Right lobe of liver (tissue), 6 donors: ENCODE measurements at regions not wholly inside any gene's neighbourhood (a gene's known extent, or its start where the extent isn't known, plus 50 kb on each side); places are given as distances from the start of the nearest gene placed in this dataset.
A peak's percentile ranks its signal among the peaks of the same experiment; 100 is the strongest.
"Not testable (repeated sequence)": the region's sequence is repeated elsewhere in the genome, so short reads cannot be mapped to it uniquely, and the experiment has no call there.

Experiments used
- ATAC-seq, 4 donors: fragments of 200-7000 bp; cut with Tn5 transposase; one replicate each; pipeline ENCODE4 v1.9.1; 2020; ENCODE audit warnings: mild to moderate bottlenecking in 4 of 4, moderate library complexity in 4 of 4
- DNase-seq, 3 donors: peaks; one replicate each; pipeline ENCODE4 v3.0.0-alpha.2; 2020
- H3K27ac ChIP-seq, 3 donors: fragments of 200-600 bp; one replicate each; pipeline ENCODE4 v1.8.0; 2022
- H3K27me3 ChIP-seq, 2 donors: fragments of 200-600 bp; one replicate each; pipeline ENCODE4 v1.8.0; 2022
- H3K36me3 ChIP-seq, 4 donors: fragments of 200-600 bp; sonication (generic) in 1 of 4; one replicate each; pipeline versions ENCODE4 v1.5.1 to v1.8.0; 2017 to 2022; ENCODE audit warnings: control low read depth in 1 of 4
- H3K4me1 ChIP-seq, 4 donors: fragments of 200-600 bp; sonication (generic) in 1 of 4; one replicate each; pipeline versions ENCODE4 v1.5.1 to v1.8.0; 2017 to 2022; ENCODE audit warnings: control low read depth in 1 of 4
- H3K4me3 ChIP-seq, 3 donors: fragments of 200-600 bp; one replicate each; pipeline ENCODE4 v1.8.0; 2022
- H3K9me3 ChIP-seq, 4 donors: fragments of 200-600 bp; sonication (generic) in 1 of 4; one replicate each; pipeline versions ENCODE4 v1.5.1 to v1.8.0; 2017 to 2022; ENCODE audit warnings: control low read depth in 1 of 4
- WGBS: methylation state at CpG from one replicate; pipeline ENCODE4 v1.1.6; 2018; ENCODE audit warnings: low coverage, low lambda C conversion rate; ENCODE audit not compliant: insufficient coverage; ENCODE audit errors: missing lambda C conversion rate; 5-methylcytosine and 5-hydroxymethylcytosine counted together
- intact Hi-C, 2 donors: fragments of 100-400 bp; cut with DNase I; formaldehyde crosslinking; loops; one replicate each; pipeline versions ENCODE4 v1.11.2 to v1.14.1; 2022
- donor health status: DM: no; HTN: yes; CAD: no.
- donor health status: DM: no; HTN: no; CAD: no.
- donor health status: DM: no; HTN: no; CAD: no.
- donor health status: DM: no; HTN: yes; CAD: no.
- donor health status: DM: no; HTN: yes; CAD: no.

DNA sequence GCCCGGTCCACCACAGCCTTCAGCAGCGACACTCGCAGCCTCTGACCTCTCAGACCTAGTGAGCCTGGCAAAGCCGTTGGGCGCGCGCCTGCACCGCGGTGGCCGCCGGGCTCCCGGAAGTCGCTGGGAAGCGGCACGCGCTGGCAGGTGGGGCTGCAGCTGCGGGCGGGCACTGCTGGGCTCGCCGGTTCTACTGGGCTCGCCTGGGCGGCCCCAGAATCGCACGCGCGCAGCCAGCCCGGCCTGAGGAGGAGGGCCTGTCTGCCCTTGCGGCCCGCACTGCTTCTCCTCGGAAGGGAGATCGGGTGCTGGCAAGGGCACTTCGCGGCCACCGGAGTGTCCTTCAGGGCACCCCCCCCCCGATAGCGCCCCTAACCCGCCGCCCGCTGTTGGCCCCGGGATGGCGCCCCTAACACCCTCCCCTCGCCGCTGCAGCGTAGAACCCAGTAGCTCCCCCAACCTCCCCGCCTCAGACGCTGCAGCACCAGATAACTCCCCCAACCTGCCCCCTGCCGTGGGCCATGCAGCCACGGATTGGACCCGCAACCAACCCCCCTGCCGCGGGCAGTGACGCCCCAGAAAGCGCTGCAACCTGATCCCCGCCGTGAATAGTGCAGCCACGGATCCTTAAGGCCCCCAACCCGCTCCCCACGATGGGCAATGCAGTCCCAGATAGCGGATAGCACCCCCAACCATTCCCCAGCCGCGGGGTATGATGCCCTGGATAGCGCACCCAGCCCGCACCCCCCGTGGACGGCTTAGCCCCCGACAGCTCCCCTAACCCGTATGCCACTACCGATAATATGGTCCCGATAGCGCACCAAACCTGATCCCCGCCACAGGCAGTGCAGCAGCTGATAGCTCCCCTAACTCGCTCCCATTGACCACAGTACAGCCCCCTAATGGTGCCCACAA is 306.5 kb downstream of the TUBA3C start:
- WGBS: 72% methylated on average over 3 of the region's 72 CpGs
- peak in 1 of 3 donors; percentile 46 for DNase-seq
- ATAC-seq: peak in 2 of 4 donors; percentile 62 to 73

DNA sequence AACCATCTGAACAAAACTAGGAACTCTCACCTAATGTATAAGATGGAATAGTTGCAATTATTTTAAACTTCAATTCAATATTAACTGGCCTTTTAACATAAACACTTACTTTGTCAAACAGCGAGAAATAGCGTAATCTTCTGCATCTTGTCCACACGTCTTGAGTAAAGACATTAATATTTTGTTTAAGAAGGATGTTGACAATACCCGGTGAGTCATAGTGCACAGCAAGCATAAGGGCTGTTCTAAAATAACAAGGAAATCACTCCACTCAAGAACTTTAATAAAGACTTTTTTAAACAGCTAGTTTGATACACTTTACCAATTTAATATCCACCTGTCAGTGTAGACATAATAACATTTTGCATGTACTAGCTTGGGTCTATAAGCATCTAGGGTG is 311.1 kb downstream of the TUBA3C start:
- 49% methylated on average over 4 of the region's 4 CpGs for WGBS
- H3K9me3 ChIP-seq, ATAC-seq, H3K27ac ChIP-seq, H3K27me3 ChIP-seq, DNase-seq, intact Hi-C loops, H3K4me3 ChIP-seq, H3K4me1 ChIP-seq, H3K36me3 ChIP-seq: not testable (repeated sequence)

More for the DNA sequence above, 306.5 kb downstream of the TUBA3C start:
- H3K9me3 ChIP-seq, H3K4me3 ChIP-seq, H3K36me3 ChIP-seq, H3K27me3 ChIP-seq, intact Hi-C loops, H3K4me1 ChIP-seq, H3K27ac ChIP-seq: not testable (repeated sequence)

DNA sequence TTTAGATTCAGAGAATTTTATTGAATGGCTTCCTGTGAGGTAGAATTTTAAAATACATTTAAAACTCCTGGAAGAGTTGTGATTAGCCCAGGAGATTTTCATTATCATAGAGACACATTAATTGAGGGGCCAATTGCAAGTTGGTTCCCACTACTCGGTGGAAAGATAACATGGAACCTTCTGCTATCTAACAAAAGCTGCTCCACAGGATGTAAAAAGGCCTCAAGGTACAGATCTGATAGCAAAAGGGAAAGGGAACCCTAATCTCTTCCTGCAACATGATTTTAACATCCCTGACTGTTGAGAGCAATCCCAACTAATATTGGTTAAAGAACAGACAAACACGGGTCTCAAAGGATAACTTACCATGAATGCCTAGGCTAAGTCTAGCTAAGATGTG is 312.3 kb downstream of the TUBA3C start:
- ATAC-seq, H3K4me3 ChIP-seq, DNase-seq, H3K36me3 ChIP-seq, H3K27ac ChIP-seq, H3K27me3 ChIP-seq, H3K9me3 ChIP-seq, intact Hi-C loops, H3K4me1 ChIP-seq: not testable (repeated sequence)
- WGBS: 54% methylated on average over 2 of the region's 2 CpGs

- H3K4me3 ChIP-seq, H3K9me3 ChIP-seq, H3K36me3 ChIP-seq, H3K4me1 ChIP-seq, intact Hi-C loops, ATAC-seq, H3K27ac ChIP-seq, H3K27me3 ChIP-seq: not testable (repeated sequence)
- peak; percentile 16 to 39 (median 37) for DNase-seq
- WGBS: 56% methylated on average over 14 of the region's 17 CpGs
These were observed 343.5 kb downstream of the TUBA3C start for GRCh38 chr13:18837986-18838629.

DNA sequence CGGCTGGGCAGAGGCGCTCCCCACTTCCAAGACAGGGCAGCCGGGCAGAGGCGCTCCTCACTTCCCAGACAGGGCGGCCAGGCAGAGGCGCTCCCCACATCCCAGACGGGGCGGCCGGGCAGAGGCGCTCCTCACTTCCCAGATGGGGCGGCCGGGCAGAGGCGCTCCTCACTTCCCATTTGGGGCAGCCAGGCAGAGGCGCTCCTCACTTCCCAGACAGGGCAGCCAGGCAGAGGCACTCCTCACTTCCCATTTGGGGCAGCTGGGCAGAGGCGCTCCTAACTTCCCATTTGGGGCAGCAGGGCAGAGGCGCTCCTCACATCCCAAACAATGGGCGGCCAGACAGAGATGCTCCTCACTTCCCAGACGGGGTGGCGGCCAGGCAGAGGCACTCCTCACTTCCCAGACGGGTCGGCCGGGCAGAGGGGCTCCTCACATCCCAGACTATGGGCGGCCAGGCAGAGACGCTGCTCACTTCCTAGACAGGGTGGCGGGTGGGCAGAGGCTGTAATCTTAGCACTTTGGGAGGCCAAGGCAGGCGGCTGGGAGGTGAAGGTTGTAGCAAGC is 344.4 kb downstream of the TUBA3C start:
- intact Hi-C loops, H3K4me1 ChIP-seq, H3K27me3 ChIP-seq, H3K9me3 ChIP-seq, ATAC-seq, H3K36me3 ChIP-seq, H3K27ac ChIP-seq, H3K4me3 ChIP-seq: not testable (repeated sequence)
- DNase-seq: peak in 1 of 3 donors; percentile 16
- WGBS: 60% methylated on average over 2 of the region's 26 CpGs

DNA sequence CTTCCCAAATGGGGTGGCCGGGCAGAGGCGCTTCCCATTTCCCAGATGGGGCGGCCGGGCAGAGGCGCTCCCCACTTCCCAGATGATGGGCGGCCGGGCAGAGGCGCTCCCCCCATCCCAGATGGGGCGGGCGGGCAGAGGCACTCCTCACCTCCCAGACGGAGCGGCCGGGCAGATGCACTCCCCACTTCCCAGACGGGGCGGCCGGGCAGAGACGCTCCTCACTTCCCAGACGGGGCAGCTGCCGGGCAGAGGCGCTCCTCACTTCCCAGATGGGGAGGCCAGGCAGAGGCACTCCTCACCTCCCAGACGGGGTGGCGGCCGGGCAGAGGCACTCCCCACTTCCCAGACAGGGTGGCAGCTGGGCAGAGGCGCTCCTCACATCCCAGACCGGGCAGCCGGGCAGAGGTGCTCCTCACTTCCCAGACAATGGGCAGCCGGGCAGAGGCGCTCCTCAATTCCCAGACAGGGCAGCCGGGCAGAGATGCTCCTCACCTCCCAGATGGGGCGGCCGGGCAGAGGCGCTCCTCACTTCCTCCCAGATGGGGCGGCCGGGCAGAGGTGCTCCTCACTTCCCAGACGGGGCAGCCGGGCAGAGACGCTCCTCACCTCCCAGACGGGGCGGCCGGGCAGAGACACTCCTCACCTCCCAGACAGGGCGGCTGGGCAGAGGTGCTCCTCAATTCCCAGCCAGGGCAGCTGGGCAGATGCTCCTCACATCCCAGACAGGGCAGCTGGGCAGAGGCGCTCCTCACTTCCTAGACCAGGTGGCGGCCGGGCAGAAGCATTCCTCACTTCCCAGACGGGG is 345.0 kb downstream of the TUBA3C start:
- intact Hi-C loops, H3K4me3 ChIP-seq, H3K9me3 ChIP-seq, ATAC-seq, H3K36me3 ChIP-seq, H3K27me3 ChIP-seq, H3K4me1 ChIP-seq, H3K27ac ChIP-seq: not testable (repeated sequence)
- WGBS: 72% methylated on average over 9 of the region's 45 CpGs
- DNase-seq: peak; percentile 13 to 45 (median 43)

DNA sequence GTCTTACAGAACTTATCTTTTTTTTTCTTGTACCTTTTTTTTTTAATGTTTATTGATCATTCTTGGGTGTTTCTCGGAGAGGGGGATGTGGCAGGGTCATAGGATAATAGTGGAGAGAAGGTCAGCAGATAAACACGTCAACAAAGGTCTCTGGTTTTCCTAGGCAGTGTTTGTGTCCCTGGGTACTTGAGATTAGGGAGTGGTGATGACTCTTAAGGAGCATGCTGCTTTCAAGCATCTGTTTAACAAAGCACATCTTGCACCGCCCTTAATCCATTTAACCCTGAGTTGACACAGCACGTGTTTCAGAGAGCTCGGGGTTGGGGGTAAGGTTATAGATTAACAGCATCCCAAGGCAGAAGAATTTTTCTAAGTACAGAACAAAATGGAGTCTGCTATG is 345.9 kb downstream of the TUBA3C start:
- ATAC-seq, H3K36me3 ChIP-seq, DNase-seq, H3K27ac ChIP-seq, H3K9me3 ChIP-seq, H3K4me1 ChIP-seq, H3K27me3 ChIP-seq, H3K4me3 ChIP-seq, intact Hi-C loops: not testable (repeated sequence)
- WGBS: 40% methylated on average over 4 of the region's 5 CpGs

GRCh38 chr13:18824678-18825077 is 356.9 kb downstream of the TUBA3C start:
- H3K27me3 ChIP-seq, intact Hi-C loops, H3K4me3 ChIP-seq, H3K9me3 ChIP-seq, ATAC-seq, H3K4me1 ChIP-seq, DNase-seq, H3K36me3 ChIP-seq, H3K27ac ChIP-seq: not testable (repeated sequence)
- WGBS: 67% methylated on average over 1 of the region's 1 CpG

DNA sequence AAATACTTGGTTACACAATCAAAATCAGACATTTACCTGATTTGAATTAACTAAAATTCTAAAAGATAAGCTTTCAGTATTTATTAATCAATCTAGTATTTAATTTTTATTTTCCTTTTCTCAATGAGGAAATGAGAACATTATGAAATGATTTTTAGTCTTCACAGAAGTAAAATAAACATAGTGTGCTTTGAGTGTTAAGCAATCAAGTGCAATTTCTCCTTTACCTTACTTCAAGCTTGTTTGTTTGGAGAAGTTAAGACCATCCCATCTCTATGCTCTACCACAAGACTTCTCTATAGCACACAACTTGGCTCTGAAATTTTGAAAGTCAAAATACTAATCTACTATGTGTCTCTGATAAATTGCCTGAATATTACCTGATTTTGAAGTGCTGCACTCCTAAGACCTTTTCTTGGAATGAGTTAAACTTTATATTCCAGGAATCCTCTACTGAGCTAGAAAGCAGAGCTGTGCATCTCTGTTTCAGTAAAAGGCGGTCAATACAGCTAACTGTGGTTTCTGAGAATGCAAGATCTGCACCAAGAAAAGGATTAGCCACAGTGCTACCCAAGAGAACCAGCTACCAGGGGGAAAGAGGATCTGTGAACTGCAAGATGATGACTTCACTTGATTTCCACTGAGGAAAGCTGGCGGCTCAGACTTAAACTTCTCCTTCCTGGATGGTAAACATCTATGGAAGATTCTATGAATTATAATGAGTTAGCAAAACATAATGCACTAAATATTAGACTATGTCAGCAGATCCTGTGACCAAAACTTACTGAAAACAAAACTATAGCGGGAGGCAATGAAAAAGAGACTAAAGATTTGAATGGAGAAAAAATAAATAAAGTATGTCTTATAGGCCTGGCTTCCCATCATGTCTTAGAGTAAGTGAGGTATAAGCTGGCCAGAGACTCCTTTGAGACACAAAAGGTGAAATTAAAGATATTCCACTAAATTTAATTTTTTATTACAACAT is 358.7 kb downstream of the TUBA3C start:
- H3K27ac ChIP-seq, DNase-seq, H3K4me1 ChIP-seq, H3K4me3 ChIP-seq, H3K9me3 ChIP-seq, ATAC-seq, H3K27me3 ChIP-seq, H3K36me3 ChIP-seq, intact Hi-C loops: not testable (repeated sequence)
- 31% methylated on average over 3 of the region's 3 CpGs for WGBS
